GM10248 (cell line): ENCODE measurements at regions not wholly inside any gene's neighbourhood (a gene's known extent, or its start where the extent isn't known, plus 50 kb on each side); places are given as distances from the start of the nearest gene placed in this dataset.

Experiments
- CTCF ChIA-PET: fragments of 300-600 bp; sonication (Branson Sonifier 250); formaldehyde crosslinking; extraction: SDS; loops from one replicate; lab custom pipeline; 2021; ENCODE audit warnings: antibody characterized with exemption; lab: Yijun Ruan, JAX
- POLR2A ChIA-PET: fragments of 350-650 bp; sonication (Branson Sonifier 250); formaldehyde crosslinking; extraction: SDS; loops from one replicate; lab custom pipeline; 2020; ENCODE audit warnings: antibody characterized with exemption; lab: Yijun Ruan, JAX
- DNase-seq: peaks from one replicate; pipeline ENCODE4 v3.0.0; 2012; ENCODE audit errors: extremely low spot score
- TF ChIP-seq, protein P1 (sequence below): IDR thresholded peaks from 2 replicates; pipeline ENCODE4 v1.5.1; 2012; ENCODE audit warnings: mild to moderate bottlenecking, low read depth; ENCODE audit errors: extremely low read depth, missing control alignments, control extremely low read depth

DNA sequence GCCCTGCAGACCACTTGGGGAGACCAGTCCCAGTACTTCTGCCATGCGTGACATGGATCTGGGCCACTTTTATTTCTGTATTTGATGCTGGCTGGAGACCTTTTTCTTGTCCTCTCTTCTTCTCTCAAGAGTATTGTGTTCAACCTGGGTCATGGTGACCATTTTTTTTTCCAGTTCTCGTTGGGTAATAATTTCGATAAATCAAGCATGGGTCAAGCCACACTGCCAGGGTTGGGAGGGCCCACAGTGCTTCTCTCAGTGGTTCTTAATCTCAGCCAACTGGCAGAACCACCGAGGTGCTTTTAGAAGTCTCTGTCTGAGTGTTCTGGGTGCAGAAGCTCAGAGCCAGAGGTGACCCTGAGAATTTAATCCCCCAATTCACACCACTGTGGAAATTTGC is 269.9 kb downstream of the SEC23IP start:
- CTCF ChIA-PET, result interaction anchor here (0.9 to 1.3 kb wide), 2 partner anchors 13 to 15 kb away, joined by 3 read pairs; no protein-coding TSS in a partner anchor
- no peak for DNase-seq
- TF ChIP-seq, protein P1, sequence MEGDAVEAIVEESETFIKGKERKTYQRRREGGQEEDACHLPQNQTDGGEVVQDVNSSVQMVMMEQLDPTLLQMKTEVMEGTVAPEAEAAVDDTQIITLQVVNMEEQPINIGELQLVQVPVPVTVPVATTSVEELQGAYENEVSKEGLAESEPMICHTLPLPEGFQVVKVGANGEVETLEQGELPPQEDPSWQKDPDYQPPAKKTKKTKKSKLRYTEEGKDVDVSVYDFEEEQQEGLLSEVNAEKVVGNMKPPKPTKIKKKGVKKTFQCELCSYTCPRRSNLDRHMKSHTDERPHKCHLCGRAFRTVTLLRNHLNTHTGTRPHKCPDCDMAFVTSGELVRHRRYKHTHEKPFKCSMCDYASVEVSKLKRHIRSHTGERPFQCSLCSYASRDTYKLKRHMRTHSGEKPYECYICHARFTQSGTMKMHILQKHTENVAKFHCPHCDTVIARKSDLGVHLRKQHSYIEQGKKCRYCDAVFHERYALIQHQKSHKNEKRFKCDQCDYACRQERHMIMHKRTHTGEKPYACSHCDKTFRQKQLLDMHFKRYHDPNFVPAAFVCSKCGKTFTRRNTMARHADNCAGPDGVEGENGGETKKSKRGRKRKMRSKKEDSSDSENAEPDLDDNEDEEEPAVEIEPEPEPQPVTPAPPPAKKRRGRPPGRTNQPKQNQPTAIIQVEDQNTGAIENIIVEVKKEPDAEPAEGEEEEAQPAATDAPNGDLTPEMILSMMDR, result no peak
- POLR2A ChIA-PET, result no interaction called here

DNA sequence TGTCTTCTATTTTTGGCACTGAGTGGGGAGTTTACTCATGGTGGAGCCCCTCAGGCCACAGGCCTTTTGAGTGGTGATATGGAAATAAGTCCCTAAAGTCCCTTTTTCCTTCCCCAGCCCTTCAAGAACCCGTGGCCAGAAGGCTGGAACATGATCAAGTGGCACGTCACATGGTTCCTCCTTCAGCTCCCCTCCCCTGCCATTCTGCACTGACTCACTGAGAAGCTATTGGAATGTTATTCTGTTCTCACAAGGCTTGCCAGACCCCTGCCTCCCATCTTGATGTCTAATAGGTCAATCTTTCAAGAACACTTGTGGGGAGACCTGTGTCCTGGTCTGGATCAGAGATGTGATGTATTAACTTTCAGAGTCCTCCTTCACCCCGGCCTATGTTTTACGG is 279.8 kb downstream of the SEC23IP start:
- TF ChIP-seq, protein P1, result no peak
- no peak for DNase-seq
- ChIA-PET POLR2A (no interaction called here), CTCF (interaction anchor here (0.8 to 1.5 kb wide), 3 partner anchors 11 to 102 kb away, joined by 3 to 4 read pairs (median 3); no protein-coding TSS in a partner anchor)

DNA sequence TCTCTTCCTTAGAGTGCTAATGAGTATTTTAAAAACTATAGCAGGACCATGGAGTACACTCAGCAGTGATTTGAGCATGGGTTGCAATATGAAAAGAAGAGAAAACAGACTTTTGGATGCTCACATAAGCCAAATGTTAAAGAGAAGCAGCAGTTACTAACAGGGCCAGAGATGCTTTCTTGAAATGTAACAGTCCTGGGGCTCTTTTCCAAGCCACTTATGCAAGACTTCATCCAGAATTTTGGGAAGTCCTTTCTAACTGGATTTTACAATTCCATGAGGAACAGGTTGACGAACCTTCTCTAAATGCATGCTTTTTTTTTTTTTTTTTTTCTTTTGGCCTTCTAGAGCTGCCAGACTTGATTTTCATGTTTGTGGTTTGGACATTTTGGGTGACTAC is 282.0 kb downstream of the SEC23IP start:
- ChIA-PET POLR2A (no interaction called here), CTCF (interaction anchor here (1.3 kb wide), 2 partner anchors 10 to 12 kb away, joined by 3 to 4 read pairs; no protein-coding TSS in a partner anchor)
- TF ChIP-seq, protein P1, result no peak
- DNase-seq, result no peak

DNA sequence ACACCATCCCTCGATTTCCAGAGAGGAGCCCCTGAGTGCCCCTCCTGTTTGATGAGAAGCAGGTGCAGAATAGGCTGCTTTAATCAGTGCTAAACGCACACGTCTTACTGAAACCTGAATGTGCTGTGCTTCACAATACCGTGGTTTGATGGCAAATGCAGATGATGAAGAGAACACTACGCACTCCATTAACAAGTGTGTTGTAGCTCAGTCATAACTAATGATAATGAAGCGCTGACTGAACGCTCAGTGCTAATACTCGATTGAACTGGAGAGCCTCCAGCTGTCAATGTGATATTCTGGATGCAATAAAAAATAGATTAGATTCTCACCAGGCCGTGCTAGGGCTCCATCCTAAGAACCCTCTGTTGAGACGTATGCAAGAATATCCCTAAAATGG is 279.7 kb upstream of the PLPP4 start:
- TF ChIP-seq, protein P1, result no peak
- ChIA-PET CTCF (no interaction called here), POLR2A (no interaction called here)
- DNase-seq, result no peak

DNA sequence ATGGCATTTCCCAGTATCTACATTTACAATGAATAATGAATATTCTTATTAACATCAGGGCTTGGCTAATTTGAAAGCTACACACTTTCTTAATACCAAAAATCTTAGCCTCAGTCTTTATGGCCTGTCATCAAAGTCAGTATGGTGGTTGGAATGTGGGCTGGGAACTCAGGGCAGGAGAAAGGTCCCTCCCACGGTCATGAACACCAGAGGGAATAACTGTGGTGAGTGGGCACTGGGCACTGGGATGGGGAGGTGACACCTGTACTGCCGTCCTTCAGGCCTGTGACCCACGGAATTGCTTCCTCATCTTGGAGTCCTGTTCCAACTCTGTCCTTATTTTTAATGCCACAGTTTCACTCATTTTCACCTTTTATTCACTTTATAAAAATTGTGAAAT is 276.9 kb upstream of the PLPP4 start:
- TF ChIP-seq, protein P1, result no peak
- no peak for DNase-seq
- CTCF ChIA-PET, result no interaction called here
- POLR2A ChIA-PET, result no interaction called here

DNA sequence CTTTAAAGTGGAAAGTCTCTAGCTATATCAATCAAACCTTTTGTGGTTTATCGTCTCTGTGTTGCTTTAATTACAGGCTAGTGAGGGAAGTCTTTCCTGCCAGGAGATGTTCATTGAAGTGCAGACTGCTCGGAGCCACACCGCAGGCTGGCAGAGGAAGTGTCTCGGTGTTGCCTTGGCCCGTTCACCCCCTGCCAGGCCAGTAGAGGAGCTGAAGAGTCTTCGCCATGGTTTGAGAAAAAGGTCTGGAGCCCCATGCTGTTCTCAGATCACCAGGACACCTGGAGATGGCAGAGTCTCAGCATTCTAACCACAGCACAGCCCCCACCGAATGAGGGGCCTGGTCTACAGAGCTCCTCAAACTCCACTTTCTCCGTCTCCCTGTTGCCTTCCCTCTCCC is 275.9 kb upstream of the PLPP4 start:
- ChIA-PET CTCF (interaction anchor here (1.3 kb wide), 1 partner anchor 10 kb away, joined by 4 read pairs; no protein-coding TSS in a partner anchor), POLR2A (no interaction called here)
- DNase-seq, result no peak
- TF ChIP-seq, protein P1, result no peak
